ENCODE measurements at regions not wholly inside any gene's neighbourhood (a gene's known extent, or its start where the extent isn't known, plus 50 kb on each side); places are given as distances from the start of the nearest gene placed in this dataset.

DNA sequence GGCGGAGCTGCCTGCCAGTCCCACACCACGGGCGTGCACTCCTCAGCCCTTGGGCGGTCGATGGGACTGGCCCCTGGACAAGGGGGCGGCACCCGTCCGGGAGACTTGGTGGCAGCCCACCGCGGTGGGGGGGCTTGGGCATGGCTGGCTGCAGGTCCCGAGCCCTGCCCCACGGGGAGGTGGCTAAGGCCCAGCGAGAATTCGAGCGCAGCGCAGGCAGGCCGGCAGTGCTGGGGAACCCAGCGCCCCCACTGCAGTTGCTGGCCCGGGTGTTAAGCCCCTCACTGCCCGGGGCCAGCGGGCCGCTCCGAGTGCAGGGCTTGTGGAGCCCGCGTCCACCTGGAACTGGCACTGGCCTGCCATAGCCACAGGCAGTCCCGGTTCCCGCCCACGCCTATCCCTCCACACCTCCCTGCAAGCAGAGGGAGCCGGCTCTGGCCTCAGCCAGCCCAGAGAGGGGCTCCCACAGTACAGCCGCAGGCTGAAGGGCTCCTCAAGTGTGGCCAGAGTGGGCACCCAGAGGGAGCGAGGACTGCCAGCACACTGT, 742.9 kb upstream of the DDX18 start:
- no peak for DNase-seq (ENCODE audit: low spot score)
- TF ChIP-seq, protein P1, sequence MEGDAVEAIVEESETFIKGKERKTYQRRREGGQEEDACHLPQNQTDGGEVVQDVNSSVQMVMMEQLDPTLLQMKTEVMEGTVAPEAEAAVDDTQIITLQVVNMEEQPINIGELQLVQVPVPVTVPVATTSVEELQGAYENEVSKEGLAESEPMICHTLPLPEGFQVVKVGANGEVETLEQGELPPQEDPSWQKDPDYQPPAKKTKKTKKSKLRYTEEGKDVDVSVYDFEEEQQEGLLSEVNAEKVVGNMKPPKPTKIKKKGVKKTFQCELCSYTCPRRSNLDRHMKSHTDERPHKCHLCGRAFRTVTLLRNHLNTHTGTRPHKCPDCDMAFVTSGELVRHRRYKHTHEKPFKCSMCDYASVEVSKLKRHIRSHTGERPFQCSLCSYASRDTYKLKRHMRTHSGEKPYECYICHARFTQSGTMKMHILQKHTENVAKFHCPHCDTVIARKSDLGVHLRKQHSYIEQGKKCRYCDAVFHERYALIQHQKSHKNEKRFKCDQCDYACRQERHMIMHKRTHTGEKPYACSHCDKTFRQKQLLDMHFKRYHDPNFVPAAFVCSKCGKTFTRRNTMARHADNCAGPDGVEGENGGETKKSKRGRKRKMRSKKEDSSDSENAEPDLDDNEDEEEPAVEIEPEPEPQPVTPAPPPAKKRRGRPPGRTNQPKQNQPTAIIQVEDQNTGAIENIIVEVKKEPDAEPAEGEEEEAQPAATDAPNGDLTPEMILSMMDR (IDR thresholded peaks at IDR 0.05; ENCODE audit: borderline replicate concordance, control extremely low read depth, extremely low read depth, insufficient read depth, missing control alignments) = no peak
- in situ Hi-C loops (cut with MboI; ENCODE audit: low sequenced_read_pairs, unreplicated experiment) = no loop called here

DNA sequence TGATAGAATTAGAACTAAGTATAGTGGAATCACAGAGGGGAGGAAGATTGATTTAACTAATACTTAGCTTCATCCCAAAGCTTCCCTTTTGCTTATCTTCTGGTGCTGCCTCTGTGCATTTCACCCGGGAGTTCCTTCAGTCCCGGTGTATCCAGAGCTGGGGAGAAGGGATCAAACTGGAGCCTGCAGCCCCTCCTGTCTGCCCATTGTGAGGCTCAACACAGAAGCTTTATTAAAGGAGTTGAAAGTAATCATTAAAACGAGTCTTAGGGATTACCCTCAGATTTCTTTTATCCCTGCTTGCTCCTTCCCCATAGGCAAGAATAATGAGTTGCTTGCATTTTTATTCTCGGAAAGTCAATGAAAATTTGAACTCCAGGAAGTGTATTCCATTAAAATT, 739.7 kb upstream of the DDX18 start:
- no peak for DNase-seq (ENCODE audit: low spot score)
- TF ChIP-seq, protein P1 (IDR thresholded peaks at IDR 0.05; ENCODE audit: borderline replicate concordance, control extremely low read depth, extremely low read depth, insufficient read depth, missing control alignments) = no peak
- in situ Hi-C loops (cut with MboI; ENCODE audit: low sequenced_read_pairs, unreplicated experiment) = no loop called here

DNA sequence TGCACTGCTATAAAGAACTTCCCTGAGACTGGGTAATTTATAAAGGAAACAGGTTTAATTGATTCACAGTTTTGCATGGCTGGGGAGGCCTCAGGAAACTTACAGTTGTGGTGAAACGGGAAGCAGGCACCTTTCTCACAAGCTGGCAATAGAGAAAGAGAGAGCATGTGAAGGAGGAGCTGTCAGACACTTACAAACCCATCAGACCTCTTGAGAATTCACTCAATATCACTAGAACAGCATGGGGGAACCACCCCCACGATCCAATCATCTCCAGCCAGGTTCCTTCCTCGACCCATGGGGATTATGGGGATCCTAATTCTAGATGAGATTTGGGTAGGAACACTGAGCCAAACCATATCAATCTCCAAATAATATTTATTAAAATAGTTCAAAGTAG, 729.2 kb upstream of the DDX18 start:
- in situ Hi-C loops (cut with MboI; ENCODE audit: low sequenced_read_pairs, unreplicated experiment) = no loop called here
- TF ChIP-seq, protein P1 (IDR thresholded peaks at IDR 0.05; ENCODE audit: borderline replicate concordance, control extremely low read depth, extremely low read depth, insufficient read depth, missing control alignments) = no peak
- no peak for DNase-seq (ENCODE audit: low spot score)

DNA sequence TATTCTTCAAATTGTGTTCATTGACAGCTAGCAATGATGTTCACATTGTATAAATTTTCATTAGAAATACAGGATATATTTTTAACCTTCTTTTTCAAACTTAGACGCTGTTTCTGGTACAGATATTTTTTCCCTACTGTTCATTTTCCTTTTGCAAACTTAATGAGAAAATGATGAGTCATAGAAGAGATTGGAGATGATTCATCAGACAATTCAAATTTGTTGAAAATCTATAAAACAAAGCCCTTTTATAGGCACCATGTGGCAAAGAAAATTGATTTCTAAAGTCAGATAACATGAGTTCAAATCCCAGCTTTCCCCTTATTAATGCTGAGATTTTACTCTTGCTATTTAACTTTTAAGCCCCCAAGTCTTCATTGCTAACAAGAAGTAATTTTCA, 728.8 kb upstream of the DDX18 start:
- in situ Hi-C loops (cut with MboI; ENCODE audit: low sequenced_read_pairs, unreplicated experiment) = no loop called here
- DNase-seq (ENCODE audit: low spot score) = no peak
- TF ChIP-seq, protein P1 (IDR thresholded peaks at IDR 0.05; ENCODE audit: borderline replicate concordance, control extremely low read depth, extremely low read depth, insufficient read depth, missing control alignments) = no peak

DNA sequence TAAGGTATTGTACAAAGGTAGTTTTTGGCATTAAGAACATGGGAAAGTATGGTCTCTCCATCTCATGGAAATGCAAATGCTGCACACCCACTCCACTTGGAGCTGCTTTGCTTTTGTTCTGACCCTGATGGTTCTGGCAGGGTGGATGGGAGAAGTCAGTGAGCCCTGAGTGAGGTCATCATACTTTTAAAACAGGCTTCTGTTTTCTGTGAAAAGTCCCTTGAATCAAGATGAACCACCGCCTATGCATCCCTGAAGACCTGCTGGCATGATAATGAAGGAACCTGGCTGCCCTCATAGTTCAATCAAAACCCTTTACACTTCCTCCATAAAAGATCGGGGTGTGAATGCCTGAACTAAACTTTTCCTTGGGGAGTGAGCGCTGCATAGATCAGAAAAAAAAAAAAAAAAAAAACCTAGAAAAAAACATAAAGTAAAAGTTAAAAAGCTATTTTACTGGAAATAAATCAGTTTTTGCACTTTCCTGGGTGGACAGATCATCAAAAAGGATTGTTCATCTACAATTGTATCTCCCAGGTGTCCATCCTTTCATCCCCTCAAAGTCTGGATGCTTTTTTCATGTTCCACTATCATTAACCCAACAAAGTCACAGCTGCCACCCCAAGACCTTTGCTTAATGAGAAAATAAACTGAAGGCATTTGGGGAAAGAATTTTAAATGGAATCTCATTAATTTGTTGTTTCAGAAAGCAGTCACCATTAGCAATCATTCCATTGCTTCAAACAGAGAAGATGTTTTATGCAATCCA, 728.1 kb upstream of the DDX18 start:
- TF ChIP-seq, protein P1 (IDR thresholded peaks at IDR 0.05; ENCODE audit: borderline replicate concordance, control extremely low read depth, extremely low read depth, insufficient read depth, missing control alignments) = no peak
- no peak for DNase-seq (ENCODE audit: low spot score)
- in situ Hi-C loops (cut with MboI; ENCODE audit: low sequenced_read_pairs, unreplicated experiment) = no loop called here

DNA sequence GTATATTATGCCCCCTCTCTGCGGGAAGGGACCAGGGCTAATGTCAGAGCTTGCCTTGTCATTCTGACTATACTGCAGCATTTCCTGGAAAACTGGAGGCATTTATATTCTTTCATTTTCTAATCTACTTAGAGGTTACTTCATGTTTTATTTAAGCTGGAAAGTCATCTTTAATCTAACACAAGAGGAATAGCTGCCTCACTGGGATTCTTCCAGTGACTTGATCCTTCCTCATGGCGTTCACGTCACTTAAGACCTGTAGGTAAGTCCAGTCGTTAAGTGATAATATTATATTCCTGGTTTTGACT, 727.6 kb upstream of the DDX18 start:
- no peak for DNase-seq (ENCODE audit: low spot score)
- in situ Hi-C loops (cut with MboI; ENCODE audit: low sequenced_read_pairs, unreplicated experiment) = no loop called here
- TF ChIP-seq, protein P1 (IDR thresholded peaks at IDR 0.05; ENCODE audit: borderline replicate concordance, control extremely low read depth, extremely low read depth, insufficient read depth, missing control alignments) = no peak

All from GM13976 (cell line).